GM12874 (cell line): ENCODE measurements at regions not wholly inside any gene's neighbourhood (a gene's known extent, or its start where the extent isn't known, plus 50 kb on each side); places are given as distances from the start of the nearest gene placed in this dataset.

ENCODE experiments used
- CTCF ChIP-seq: IDR thresholded peaks from 2 replicates; pipeline ENCODE4 v1.5.1; 2011; ENCODE audit warnings: low read depth, mild to moderate bottlenecking, control low read depth, low read length, moderate library complexity; ENCODE audit not compliant: insufficient read depth

GRCh38 chr2:52194342-52194741, 1162.4 kb upstream of the NRXN1 start:
- no peak for TF ChIP-seq CTCF

- TF ChIP-seq CTCF: no peak
Measured at GRCh38 chr2:52193804-52194203, 1161.9 kb upstream of the NRXN1 start.

- no peak for TF ChIP-seq CTCF
Measured at GRCh38 chr2:52192656-52193055, 1160.7 kb upstream of the NRXN1 start.

- TF ChIP-seq CTCF: no peak
Measured at GRCh38 chr2:52181080-52181479, 1149.1 kb upstream of the NRXN1 start.

GRCh38 chr2:52178845-52179244, 1146.9 kb upstream of the NRXN1 start:
- TF ChIP-seq CTCF: no peak

- TF ChIP-seq CTCF: no peak
Measured at GRCh38 chr2:52145005-52145404, 1113.1 kb upstream of the NRXN1 start.

- no peak for TF ChIP-seq CTCF
Measured at GRCh38 chr2:52144590-52144989, 1112.7 kb upstream of the NRXN1 start.

- TF ChIP-seq CTCF: no peak
Measured at GRCh38 chr2:52141076-52141475, 1109.1 kb upstream of the NRXN1 start.
